SK-N-SH (cell line): ENCODE measurements at regions not wholly inside any gene's neighbourhood (a gene's known extent, or its start where the extent isn't known, plus 50 kb on each side); places are given as distances from the start of the nearest gene placed in this dataset.

Experiments used
- CTCF ChIA-PET: fragments of 300-600, 350-600 bp; formaldehyde crosslinking; extraction: SDS; loops from one replicate; lab custom pipeline; 2021; lab: Yijun Ruan, JAX
- POLR2A ChIA-PET: fragments of 350-600 bp; sonication (Branson Sonifier 250); formaldehyde crosslinking; extraction: SDS; loops from one replicate; lab custom pipeline; 2020; ENCODE audit warnings: antibody characterized with exemption, inconsistent platforms; lab: Yijun Ruan, JAX
- DNase-seq: peaks from one replicate; pipeline ENCODE4 v3.0.0; 2012
- H2AFZ ChIP-seq: fragments of 200-600 bp; sonication (generic); 2 replicates; pipeline ENCODE4 v1.8.1; 2016; ENCODE audit warnings: antibody characterized with exemption, mild to moderate bottlenecking, low read depth
- H3F3A ChIP-seq: fragments of 200-600 bp; sonication (generic); replicated peaks from 2 replicates; pipeline ENCODE3; 2016; ENCODE audit warnings: antibody characterized with exemption, mild to moderate bottlenecking; ENCODE audit not compliant: insufficient read depth
- H3K27ac ChIP-seq, 2 experiments: fragments of 200-500 bp in 1 of 2; fragments of 200-600 bp in 1 of 2; sonication (Bioruptor generic) in 1 of 2; sonication (generic), shearing (Covaris generic) in 1 of 2; 2 replicates each; pipeline versions ENCODE4 v1.5.1 to v1.6.1; 2014 to 2016; ENCODE audit warnings: low read depth in 2 of 2, inconsistent platforms in 1 of 2, low read length in 1 of 2, mild to moderate bottlenecking in 1 of 2, mixed read lengths in 1 of 2
- H3K27me3 ChIP-seq: fragments of 200-600 bp; sonication (generic), shearing (Covaris generic); 2 replicates; pipeline ENCODE4 v1.6.1; 2016; ENCODE audit warnings: mixed run types; ENCODE audit not compliant: insufficient read depth
- H3K36me3 ChIP-seq, 2 experiments: fragments of 200-500 bp in 1 of 2; fragments of 200-600 bp in 1 of 2; sonication (Bioruptor generic) in 1 of 2; sonication (generic) in 1 of 2; replicated peaks in 1 of 2; 2 replicates each; pipeline versions ENCODE3 to v1.5.1; 2014 to 2016; ENCODE audit warnings: low read length in 1 of 2, mild to moderate bottlenecking in 1 of 2; ENCODE audit not compliant: insufficient read depth in 2 of 2, control insufficient read depth in 1 of 2
- H3K4me1 ChIP-seq, 2 experiments: fragments of 200-500 bp in 1 of 2; fragments of 200-600 bp in 1 of 2; sonication (Bioruptor generic) in 1 of 2; sonication (generic), shearing (Covaris generic) in 1 of 2; 2 replicates each; pipeline versions ENCODE4 v1.5.1 to v1.6.1; 2014 to 2016; ENCODE audit warnings: low read depth in 1 of 2, low read length in 1 of 2, mixed run types in 1 of 2; ENCODE audit not compliant: insufficient read depth in 2 of 2, control insufficient read depth in 1 of 2
- H3K4me2 ChIP-seq: fragments of 200-600 bp; sonication (generic), shearing (Covaris generic); 2 replicates; pipeline ENCODE4 v1.6.1; 2017; ENCODE audit warnings: mixed run types
- H3K4me3 ChIP-seq, 2 experiments: fragments of 200-500 bp in 1 of 2; fragments of 200-600 bp in 1 of 2; sonication (Bioruptor generic) in 1 of 2; sonication (generic), shearing (Covaris generic) in 1 of 2; 2 replicates each; pipeline versions ENCODE4 v1.5.1 to v1.8.1; 2014 to 2016; ENCODE audit warnings: low read depth in 2 of 2, inconsistent platforms in 1 of 2, low read length in 1 of 2, mild to moderate bottlenecking in 1 of 2, mixed read lengths in 1 of 2, moderate library complexity in 1 of 2
- H3K79me2 ChIP-seq: fragments of 200-600 bp; sonication (generic); 2 replicates; pipeline ENCODE4 v1.8.1; 2017; ENCODE audit warnings: mild to moderate bottlenecking; ENCODE audit not compliant: insufficient read depth
- H3K9ac ChIP-seq: fragments of 200-600 bp; sonication (generic); 2 replicates; pipeline ENCODE4 v1.6.1; 2017; ENCODE audit warnings: mixed run types
- H3K9me2 ChIP-seq: fragments of 200-600 bp; sonication (generic); 2 replicates; pipeline ENCODE4 v1.6.1; 2017; ENCODE audit warnings: mixed run types
- H3K9me3 ChIP-seq: fragments of 200-600 bp; sonication (generic); 2 replicates; pipeline ENCODE4 v1.6.1; 2017; ENCODE audit warnings: mixed run types, mild to moderate bottlenecking, moderate library complexity
- H4K20me1 ChIP-seq: fragments of 200-600 bp; sonication (generic); 2 replicates; pipeline ENCODE4 v1.6.1; 2017; ENCODE audit warnings: mild to moderate bottlenecking, mixed run types; ENCODE audit not compliant: insufficient read depth
- CHD2 ChIP-seq: fragments of 150-350 bp; IDR thresholded peaks from 2 replicates; pipeline ENCODE4 v1.6.1; 2018; ENCODE audit warnings: low read length; ENCODE audit not compliant: partially characterized antibody
- ELF1 ChIP-seq: IDR thresholded peaks from 2 replicates; pipeline ENCODE4 v1.4.0; 2012
- EZH2phosphoT487 ChIP-seq: fragments of 200-600 bp; sonication (generic); IDR thresholded peaks from 2 replicates; pipeline ENCODE4 v1.6.1; 2017; ENCODE audit warnings: low read depth, mixed run types, mild to moderate bottlenecking, antibody characterized with exemption, moderate library complexity, borderline replicate concordance
- FOSL2 ChIP-seq: IDR thresholded peaks from 2 replicates; pipeline ENCODE4 v1.4.0; 2012; ENCODE audit warnings: low read depth, mild to moderate bottlenecking, moderate library complexity, borderline replicate concordance
- FOXJ3 ChIP-seq: sonication (generic); formaldehyde crosslinking; IDR thresholded peaks from 2 replicates; pipeline ENCODE4 v1.5.1; 2020; ENCODE audit warnings: mild to moderate bottlenecking, missing genetic modification reagents
- FOXM1 ChIP-seq: IDR thresholded peaks from 2 replicates; pipeline ENCODE4 v1.4.0; 2012; ENCODE audit warnings: low read depth, mild to moderate bottlenecking
- GABPA ChIP-seq: IDR thresholded peaks from 2 replicates; pipeline ENCODE4 v1.4.0; 2012; ENCODE audit warnings: low read depth, mild to moderate bottlenecking
- JUND ChIP-seq: IDR thresholded peaks from 2 replicates; pipeline ENCODE4 v1.4.0; 2012
- MXI1 ChIP-seq: IDR thresholded peaks from 2 replicates; pipeline ENCODE4 v1.6.1; 2012; ENCODE audit warnings: mild to moderate bottlenecking, low read depth, low read length, improper control_type of control experiment
- NFIC ChIP-seq: IDR thresholded peaks from 2 replicates; pipeline ENCODE4 v1.4.0; 2012; ENCODE audit warnings: borderline replicate concordance
- NRF1 ChIP-seq: IDR thresholded peaks from 2 replicates; pipeline ENCODE4 v1.6.1; 2012; ENCODE audit warnings: low read depth, mild to moderate bottlenecking, low read length
- POLR2AphosphoS5 ChIP-seq: IDR thresholded peaks from 2 replicates; pipeline ENCODE4 v1.6.1; 2012; ENCODE audit warnings: low read depth, low read length
- RAD21 ChIP-seq: IDR thresholded peaks from 2 replicates; pipeline ENCODE4 v1.6.1; 2012; ENCODE audit warnings: mild to moderate bottlenecking, low read length
- RXRA ChIP-seq: IDR thresholded peaks from 2 replicates; pipeline ENCODE4 v1.4.0; 2012; ENCODE audit warnings: low read depth, mild to moderate bottlenecking, borderline replicate concordance
- SIN3A ChIP-seq: IDR thresholded peaks from 2 replicates; pipeline ENCODE4 v1.6.1; 2012; ENCODE audit warnings: low read depth, mild to moderate bottlenecking, low read length, moderate library complexity, borderline replicate concordance
- SMC3 ChIP-seq: IDR thresholded peaks from 2 replicates; pipeline ENCODE4 v1.6.1; 2012; ENCODE audit warnings: low read depth, low read length, improper control_type of control experiment
- TEAD4 ChIP-seq: IDR thresholded peaks from 2 replicates; pipeline ENCODE4 v1.4.0; 2012; ENCODE audit warnings: mild to moderate bottlenecking, borderline replicate concordance; ENCODE audit not compliant: insufficient read depth
- YY1 ChIP-seq: IDR thresholded peaks from 2 replicates; pipeline ENCODE4 v1.4.0; 2012; ENCODE audit warnings: low read depth, mild to moderate bottlenecking
- WGBS: methylation state at CpG from one replicate; pipeline ENCODE4 v1.1.6; 2017; ENCODE audit warnings: low lambda C conversion rate; 5-methylcytosine and 5-hydroxymethylcytosine counted together
- TF ChIP-seq, protein P1 (sequence below): IDR thresholded peaks from 2 replicates; pipeline ENCODE4; 2012
- TF ChIP-seq, protein P2 (sequence below): fragments of 150-350 bp; IDR thresholded peaks from 2 replicates; pipeline ENCODE4 v1.6.1; 2017; ENCODE audit warnings: antibody characterized with exemption, low read length, low read depth, borderline replicate concordance
- TF ChIP-seq, protein P3 (sequence below): IDR thresholded peaks from 2 replicates; pipeline ENCODE4 v1.4.0; 2012; ENCODE audit warnings: low read depth, borderline replicate concordance
- TF ChIP-seq, protein P4 (sequence below): IDR thresholded peaks from 2 replicates; pipeline ENCODE4 v1.4.0; 2012; ENCODE audit warnings: low read depth

DNA sequence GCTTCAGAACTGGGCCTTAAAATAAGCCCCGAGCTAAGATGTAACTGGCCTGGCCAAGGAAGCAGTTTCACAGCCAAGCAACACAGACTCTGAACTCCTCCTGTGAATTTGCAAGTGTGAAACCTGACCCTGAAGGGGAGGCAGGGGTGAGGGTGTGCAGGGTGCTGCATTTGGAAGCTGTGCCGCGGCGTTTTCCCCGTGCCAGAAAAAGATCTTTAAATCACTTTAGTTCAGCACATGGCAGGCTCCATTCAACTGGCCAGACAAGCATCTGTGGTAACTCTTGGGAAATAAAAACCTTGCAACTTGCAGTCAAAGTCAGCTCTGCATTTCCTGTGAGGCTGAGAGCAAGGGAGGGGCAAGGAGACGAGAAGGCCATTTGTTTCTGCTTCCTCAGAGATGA is 209.3 kb upstream of the SOX11 start:
- no peaks in the 10 kb centered on the region for H3K79me2 ChIP-seq
- H3K9ac ChIP-seq, result no peak overlapping the region
- H3K4me2 ChIP-seq, result no peak overlapping the region
- H3K27me3 ChIP-seq, result no peaks in the 10 kb centered on the region
- POLR2A ChIA-PET, result no interaction called here
- 67% methylated on average over 6 of the region's 6 CpGs for WGBS
- CTCF ChIA-PET, result interaction anchor here (1.4 kb wide), 1 partner anchor 9 kb away, joined by 4 read pairs; no protein-coding TSS in a partner anchor
- no peaks in the 10 kb centered on the region for H4K20me1 ChIP-seq
- 0 out of 2 replicates have a peak, but pooled peaks cover 3% of the 10 kb centered on the region for H3K9me3 ChIP-seq
- no peaks in the 10 kb centered on the region for H3K36me3 ChIP-seq
- no peak overlapping the region for H3K4me3 ChIP-seq
- H2AFZ ChIP-seq, result no peak overlapping the region
- no peak for DNase-seq
- peaks cover 0 to 24% of the 10 kb centered on the region in 2 experiments; a peak in 2 of 4 replicates for H3K4me1 ChIP-seq
- no peaks in the 10 kb centered on the region for H3F3A ChIP-seq
- no peak for TF ChIP-seq NRF1
- no peak for TF ChIP-seq FOXJ3
- TF ChIP-seq, protein P1, sequence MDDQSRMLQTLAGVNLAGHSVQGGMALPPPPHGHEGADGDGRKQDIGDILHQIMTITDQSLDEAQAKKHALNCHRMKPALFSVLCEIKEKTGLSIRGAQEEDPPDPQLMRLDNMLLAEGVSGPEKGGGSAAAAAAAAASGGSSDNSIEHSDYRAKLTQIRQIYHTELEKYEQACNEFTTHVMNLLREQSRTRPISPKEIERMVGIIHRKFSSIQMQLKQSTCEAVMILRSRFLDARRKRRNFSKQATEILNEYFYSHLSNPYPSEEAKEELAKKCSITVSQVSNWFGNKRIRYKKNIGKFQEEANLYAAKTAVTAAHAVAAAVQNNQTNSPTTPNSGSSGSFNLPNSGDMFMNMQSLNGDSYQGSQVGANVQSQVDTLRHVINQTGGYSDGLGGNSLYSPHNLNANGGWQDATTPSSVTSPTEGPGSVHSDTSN, result no peak
- TF ChIP-seq, protein P2, sequence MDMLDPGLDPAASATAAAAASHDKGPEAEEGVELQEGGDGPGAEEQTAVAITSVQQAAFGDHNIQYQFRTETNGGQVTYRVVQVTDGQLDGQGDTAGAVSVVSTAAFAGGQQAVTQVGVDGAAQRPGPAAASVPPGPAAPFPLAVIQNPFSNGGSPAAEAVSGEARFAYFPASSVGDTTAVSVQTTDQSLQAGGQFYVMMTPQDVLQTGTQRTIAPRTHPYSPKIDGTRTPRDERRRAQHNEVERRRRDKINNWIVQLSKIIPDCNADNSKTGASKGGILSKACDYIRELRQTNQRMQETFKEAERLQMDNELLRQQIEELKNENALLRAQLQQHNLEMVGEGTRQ, result no peak
- no peak for TF ChIP-seq SMC3
- TF ChIP-seq, protein P3, sequence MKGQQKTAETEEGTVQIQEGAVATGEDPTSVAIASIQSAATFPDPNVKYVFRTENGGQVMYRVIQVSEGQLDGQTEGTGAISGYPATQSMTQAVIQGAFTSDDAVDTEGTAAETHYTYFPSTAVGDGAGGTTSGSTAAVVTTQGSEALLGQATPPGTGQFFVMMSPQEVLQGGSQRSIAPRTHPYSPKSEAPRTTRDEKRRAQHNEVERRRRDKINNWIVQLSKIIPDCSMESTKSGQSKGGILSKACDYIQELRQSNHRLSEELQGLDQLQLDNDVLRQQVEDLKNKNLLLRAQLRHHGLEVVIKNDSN, result no peak
- no peak for TF ChIP-seq EZH2phosphoT487
- TF ChIP-seq RXRA, result no peak
- TF ChIP-seq POLR2AphosphoS5, result no peak
- TF ChIP-seq TEAD4, result no peak
- H3K9me2 ChIP-seq, result no peaks in the 10 kb centered on the region
- no peak overlapping the region for H3K27ac ChIP-seq

DNA sequence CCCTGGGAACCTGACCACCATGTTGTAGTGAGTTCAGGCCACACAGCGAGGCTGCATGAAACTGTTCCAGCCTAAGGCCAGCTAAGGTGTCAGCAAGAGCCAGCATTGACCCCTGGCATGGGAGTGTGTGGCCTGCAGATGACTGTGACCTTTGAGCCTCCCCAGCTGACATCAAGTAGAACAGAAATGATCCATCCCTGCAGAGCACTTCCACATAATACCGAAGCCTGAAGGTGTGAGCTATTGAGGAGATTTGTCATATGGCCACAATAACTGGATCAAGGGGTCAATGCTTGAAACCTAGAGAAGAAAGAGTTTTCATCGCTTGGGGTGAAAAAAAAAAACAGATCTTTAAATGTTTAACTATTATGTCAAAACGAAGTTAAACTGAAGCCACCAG is 207.3 kb upstream of the SOX11 start:
- TF ChIP-seq MXI1 (no peak), ELF1 (no peak), SIN3A (no peak), GABPA (no peak), SMC3 (no peak), FOSL2 (no peak), CHD2 (no peak), RAD21 (no peak), JUND (no peak), FOXM1 (no peak), NFIC (no peak), NRF1 (no peak), YY1 (no peak), TEAD4 (no peak)
- TF ChIP-seq, protein P2, result no peak
- TF ChIP-seq, protein P4, sequence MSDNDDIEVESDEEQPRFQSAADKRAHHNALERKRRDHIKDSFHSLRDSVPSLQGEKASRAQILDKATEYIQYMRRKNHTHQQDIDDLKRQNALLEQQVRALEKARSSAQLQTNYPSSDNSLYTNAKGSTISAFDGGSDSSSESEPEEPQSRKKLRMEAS, result no peak
- no peaks in the 10 kb centered on the region for H3K27me3 ChIP-seq
- H2AFZ ChIP-seq, result no peak overlapping the region
- no peak overlapping the region for H3K27ac ChIP-seq
- H3K9ac ChIP-seq, result no peak overlapping the region
- no peaks in the 10 kb centered on the region for H3F3A ChIP-seq
- POLR2A ChIA-PET, result no interaction called here
- no peaks in the 10 kb centered on the region for H4K20me1 ChIP-seq
- CTCF ChIA-PET, result no interaction called here
- H3K9me3 ChIP-seq, result 0 out of 2 replicates have a peak, but pooled peaks cover 3% of the 10 kb centered on the region
- DNase-seq, result no peak
- 30% methylated on average over 3 of the region's 4 CpGs for WGBS
- H3K4me3 ChIP-seq, result no peak overlapping the region
- no peak overlapping the region for H3K4me2 ChIP-seq
- H3K9me2 ChIP-seq, result no peaks in the 10 kb centered on the region
- H3K79me2 ChIP-seq, result no peaks in the 10 kb centered on the region
- H3K4me1 ChIP-seq, result peaks cover 0 to 15% of the 10 kb centered on the region in 2 experiments; a peak in 2 of 4 replicates
- no peaks in the 10 kb centered on the region for H3K36me3 ChIP-seq
